GM12878 (cell line): ENCODE measurements at regions not wholly inside any gene's neighbourhood (a gene's known extent, or its start where the extent isn't known, plus 50 kb on each side); places are given as distances from the start of the nearest gene placed in this dataset.

Experiments
- ATAC-seq: fragments of 200-7000 bp; cut with Tn5 transposase; 3 replicates; pipeline ENCODE4 v1.9.1; 2020; ENCODE audit warnings: mild to moderate bottlenecking, moderate library complexity
- BruUV-seq: library from RNA; stranded (reverse); fragments of 400-500 nt; replicated peaks from 2 replicates; lab custom pipeline; 2021; lab: Mats Ljungman, UMichigan
- CTCF ChIA-PET: fragments of 300-600 bp; sonication (Branson Sonifier 250); formaldehyde crosslinking; extraction: SDS; loops from one replicate; lab custom pipeline; 2021; ENCODE audit warnings: inconsistent platforms; lab: Yijun Ruan, JAX
- POLR2A ChIA-PET: fragments of 350-600 bp; formaldehyde crosslinking; extraction: SDS; loops from one replicate; lab custom pipeline; 2021; ENCODE audit warnings: inconsistent platforms; lab: Charles Lee
- RAD21 ChIA-PET: fragments of 300-600 bp; sonication (Branson Sonifier 250); formaldehyde crosslinking; loops from one replicate; lab custom pipeline; 2023; ENCODE audit warnings: antibody characterized with exemption; ENCODE audit not compliant: unreplicated experiment; lab: Charles Lee
- SMC1A ChIA-PET: fragments of 300-600 bp; sonication (Branson Sonifier 250); formaldehyde crosslinking; loops from one replicate; lab custom pipeline; 2023; ENCODE audit not compliant: unreplicated experiment, uncharacterized antibody; lab: Charles Lee
- DNase-seq: peaks from one replicate; pipeline ENCODE4 v3.0.0-alpha.2; 2011; ENCODE audit warnings: low read depth, low spot score
- FAIRE-seq: peaks from 3 replicates; lab custom pipeline; 2011; peaks lifted over from hg19 to GRCh38; lab: Jason Lieb, UNC
- H2AFZ ChIP-seq: 2 replicates; pipeline ENCODE4 v1.6.0; 2011; ENCODE audit warnings: low read depth, low read length, control low read depth; ENCODE audit not compliant: control insufficient read depth
- H3K27ac ChIP-seq: 2 replicates; pipeline ENCODE4 v1.5.1; 2011; ENCODE audit warnings: control low read depth; ENCODE audit not compliant: control insufficient read depth, insufficient read depth
- H3K27me3 ChIP-seq, 2 experiments: replicated peaks in 1 of 2; 2 replicates each; pipeline versions ENCODE4 v1.6.0 to v1.6.1; 2011; ENCODE audit warnings: low read length in 1 of 2; ENCODE audit not compliant: control insufficient read depth in 2 of 2, insufficient read depth in 2 of 2
- H3K36me3 ChIP-seq, 2 experiments: 2 replicates each; pipeline ENCODE4 v1.5.1; 2011; ENCODE audit warnings: low read length in 1 of 2; ENCODE audit not compliant: control insufficient read depth in 2 of 2, insufficient read depth in 2 of 2
- H3K4me1 ChIP-seq: 2 replicates; pipeline ENCODE4 v1.6.1; 2011; ENCODE audit warnings: mild to moderate bottlenecking, low read length, moderate library complexity, mixed read lengths; ENCODE audit not compliant: control insufficient read depth, insufficient read depth
- H3K4me2 ChIP-seq: 2 replicates; pipeline ENCODE4 v1.6.0; 2011; ENCODE audit warnings: control low read depth; ENCODE audit not compliant: control insufficient read depth, insufficient read depth
- H3K4me3 ChIP-seq: fragments of 200-600 bp; sonication (generic); 2 replicates; pipeline ENCODE4 v1.5.1; 2016
- H3K79me2 ChIP-seq: 2 replicates; pipeline ENCODE4 v1.6.0; 2011; ENCODE audit warnings: low read length; ENCODE audit not compliant: control insufficient read depth, insufficient read depth
- H3K9ac ChIP-seq: 2 replicates; pipeline ENCODE4 v1.8.0; 2011; ENCODE audit warnings: low read length, control low read depth, mixed read lengths; ENCODE audit not compliant: control insufficient read depth, insufficient read depth
- H3K9me3 ChIP-seq: replicated peaks from 3 replicates; pipeline ENCODE4 v1.5.1; 2011; ENCODE audit warnings: mild to moderate bottlenecking, low read length; ENCODE audit not compliant: control insufficient read depth, insufficient read depth
- H4K20me1 ChIP-seq: 2 replicates; pipeline ENCODE4 v1.6.0; 2011; ENCODE audit not compliant: control insufficient read depth, insufficient read depth
- DPF2 ChIP-seq: fragments of 450-650 bp; IDR thresholded peaks from 2 replicates; pipeline ENCODE4 v1.6.1; 2017; ENCODE audit warnings: mild to moderate bottlenecking
- FOXK2 ChIP-seq: fragments of 450-650 bp; IDR thresholded peaks from 2 replicates; pipeline ENCODE4 v1.6.1; 2017; ENCODE audit warnings: mild to moderate bottlenecking, moderate library complexity
- HCFC1 ChIP-seq: fragments of 150-350 bp; IDR thresholded peaks from 2 replicates; pipeline ENCODE4 v1.6.1; 2014; ENCODE audit warnings: low read length
- HDAC2 ChIP-seq: fragments of 200-600 bp; sonication (generic); IDR thresholded peaks from 2 replicates; pipeline ENCODE4 v1.6.1; 2017
- HDGF ChIP-seq: fragments of 450-650 bp; IDR thresholded peaks from 2 replicates; pipeline ENCODE4 v1.6.1; 2016; ENCODE audit warnings: antibody characterized with exemption
- MEF2B ChIP-seq: fragments of 450-650 bp; IDR thresholded peaks from 2 replicates; pipeline ENCODE4 v1.6.1; 2018; ENCODE audit warnings: mild to moderate bottlenecking, moderate library complexity; ENCODE audit not compliant: partially characterized antibody, poor library complexity, severe bottlenecking
- MTA2 ChIP-seq: fragments of 450-650 bp; IDR thresholded peaks from 2 replicates; pipeline ENCODE4 v1.6.1; 2016; ENCODE audit warnings: low read depth, mild to moderate bottlenecking, moderate library complexity
- MXI1 ChIP-seq: fragments of 150-350 bp; IDR thresholded peaks from 2 replicates; pipeline ENCODE4 v1.6.1; 2011; ENCODE audit warnings: low read depth, mild to moderate bottlenecking, inconsistent platforms, low read length, improper control_type of control experiment
- NFYB ChIP-seq: IDR thresholded peaks from 2 replicates; pipeline ENCODE4 v1.6.1; 2011; ENCODE audit warnings: low read depth, mild to moderate bottlenecking, low read length, improper control_type of control experiment, moderate library complexity; ENCODE audit not compliant: insufficient read depth
- RAD51 ChIP-seq: fragments of 450-650 bp; IDR thresholded peaks from 2 replicates; pipeline ENCODE4 v1.6.1; 2016; ENCODE audit warnings: moderate library complexity, mild to moderate bottlenecking, inconsistent platforms
- SIN3A ChIP-seq: IDR thresholded peaks from 2 replicates; pipeline ENCODE4 v1.6.1; 2012; ENCODE audit warnings: low read depth, low read length, improper control_type of control experiment
- SP1 ChIP-seq: IDR thresholded peaks from one replicate; pipeline ENCODE4 v1.6.1; 2011; ENCODE audit warnings: low read depth, low read length
- TCF12 ChIP-seq: IDR thresholded peaks from 2 replicates; pipeline ENCODE4 v1.6.1; 2011; ENCODE audit warnings: low read depth, mild to moderate bottlenecking, low read length
- TCF3 ChIP-seq: IDR thresholded peaks from 2 replicates; pipeline ENCODE4 v1.6.1; 2012; ENCODE audit warnings: low read depth, mild to moderate bottlenecking, low read length, borderline replicate concordance; ENCODE audit not compliant: insufficient read depth
- ZNF217 ChIP-seq: fragments of 450-650 bp; IDR thresholded peaks from 2 replicates; pipeline ENCODE4 v1.6.1; 2017; ENCODE audit warnings: antibody characterized with exemption, mild to moderate bottlenecking
- WGBS: methylation state at CpG from one replicate; pipeline ENCODE4 v1.1.6; 2016; ENCODE audit warnings: low lambda C conversion rate; ENCODE audit not compliant: insufficient replicate concordance, insufficient coverage; ENCODE audit errors: missing lambda C conversion rate; 5-methylcytosine and 5-hydroxymethylcytosine counted together
- in situ Hi-C: fragments of 300-500 bp; cut with MboI; formaldehyde crosslinking; loops from 9 replicates; pipeline ENCODE4 v1.14.3; 2018; ENCODE audit warnings: mixed read lengths
- intact Hi-C: fragments of 100-400 bp; cut with micrococcal nuclease; formaldehyde crosslinking; loops from one replicate; pipeline ENCODE4 v1.14.2; 2022; ENCODE audit not compliant: unreplicated experiment
- TF ChIP-seq, protein P1 (sequence below): fragments of 450-650 bp; IDR thresholded peaks from 2 replicates; pipeline ENCODE4 v1.6.1; 2017; ENCODE audit warnings: mild to moderate bottlenecking, low read depth, inconsistent platforms; ENCODE audit not compliant: poor library complexity, severe bottlenecking
- TF ChIP-seq, protein P2 (sequence below): fragments of 450-650 bp; IDR thresholded peaks from 2 replicates; pipeline ENCODE4 v1.6.1; 2017; ENCODE audit warnings: low read depth, mild to moderate bottlenecking, moderate library complexity
- TF ChIP-seq, protein P3 (sequence below): fragments of 450-650 bp; IDR thresholded peaks from 2 replicates; pipeline ENCODE4 v1.6.1; 2018; ENCODE audit warnings: borderline replicate concordance, mild to moderate bottlenecking; ENCODE audit not compliant: partially characterized antibody

DNA sequence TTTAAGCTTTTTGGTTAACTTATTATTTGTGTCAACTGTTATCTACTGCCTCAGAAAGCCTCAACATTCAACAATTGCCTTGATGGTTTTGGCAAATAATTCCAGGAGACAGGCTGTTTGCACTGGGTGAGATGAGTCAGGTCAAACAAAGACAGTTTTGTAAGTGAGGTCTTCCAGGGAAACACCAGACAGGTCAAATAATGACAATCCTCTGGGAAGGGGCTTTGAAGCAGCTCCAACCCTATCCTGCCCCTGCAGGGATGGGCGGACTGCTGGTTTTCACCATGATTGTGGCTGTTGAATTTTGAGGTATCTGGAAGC, 79.4 kb upstream of the PRR23E start:
- Histone ChIP-seq H3K4me2 (no peak overlapping the region), H3K4me1 (no peaks in the 10 kb centered on the region), H4K20me1 (no peaks in the 10 kb centered on the region), H3K36me3 (no peaks in the 10 kb centered on the region), H3K27ac (no peak overlapping the region), H3K4me3 (no peak overlapping the region), H3K9me3 (peaks cover 5% of the 10 kb centered on the region; the same call in 1 of the 3 replicates), H3K9ac (no peak overlapping the region), H2AFZ (no peak overlapping the region), H3K79me2 (no peaks in the 10 kb centered on the region), H3K27me3 (no peaks in the 10 kb centered on the region)
- no peak for ATAC-seq
- TF ChIP-seq FOXK2 (no peak), HDAC2 (no peak), ZNF217 (no peak), DPF2 (no peak), NFYB (no peak), MEF2B (no peak), RAD51 (no peak), TCF12 (no peak), TCF3 (no peak), MTA2 (no peak), HCFC1 (no peak), HDGF (no peak), SP1 (no peak), MXI1 (no peak), SIN3A (no peak)
- TF ChIP-seq, protein P1, sequence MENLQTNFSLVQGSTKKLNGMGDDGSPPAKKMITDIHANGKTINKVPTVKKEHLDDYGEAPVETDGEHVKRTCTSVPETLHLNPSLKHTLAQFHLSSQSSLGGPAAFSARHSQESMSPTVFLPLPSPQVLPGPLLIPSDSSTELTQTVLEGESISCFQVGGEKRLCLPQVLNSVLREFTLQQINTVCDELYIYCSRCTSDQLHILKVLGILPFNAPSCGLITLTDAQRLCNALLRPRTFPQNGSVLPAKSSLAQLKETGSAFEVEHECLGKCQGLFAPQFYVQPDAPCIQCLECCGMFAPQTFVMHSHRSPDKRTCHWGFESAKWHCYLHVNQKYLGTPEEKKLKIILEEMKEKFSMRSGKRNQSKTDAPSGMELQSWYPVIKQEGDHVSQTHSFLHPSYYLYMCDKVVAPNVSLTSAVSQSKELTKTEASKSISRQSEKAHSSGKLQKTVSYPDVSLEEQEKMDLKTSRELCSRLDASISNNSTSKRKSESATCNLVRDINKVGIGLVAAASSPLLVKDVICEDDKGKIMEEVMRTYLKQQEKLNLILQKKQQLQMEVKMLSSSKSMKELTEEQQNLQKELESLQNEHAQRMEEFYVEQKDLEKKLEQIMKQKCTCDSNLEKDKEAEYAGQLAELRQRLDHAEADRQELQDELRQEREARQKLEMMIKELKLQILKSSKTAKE, result no peak
- TF ChIP-seq, protein P2, sequence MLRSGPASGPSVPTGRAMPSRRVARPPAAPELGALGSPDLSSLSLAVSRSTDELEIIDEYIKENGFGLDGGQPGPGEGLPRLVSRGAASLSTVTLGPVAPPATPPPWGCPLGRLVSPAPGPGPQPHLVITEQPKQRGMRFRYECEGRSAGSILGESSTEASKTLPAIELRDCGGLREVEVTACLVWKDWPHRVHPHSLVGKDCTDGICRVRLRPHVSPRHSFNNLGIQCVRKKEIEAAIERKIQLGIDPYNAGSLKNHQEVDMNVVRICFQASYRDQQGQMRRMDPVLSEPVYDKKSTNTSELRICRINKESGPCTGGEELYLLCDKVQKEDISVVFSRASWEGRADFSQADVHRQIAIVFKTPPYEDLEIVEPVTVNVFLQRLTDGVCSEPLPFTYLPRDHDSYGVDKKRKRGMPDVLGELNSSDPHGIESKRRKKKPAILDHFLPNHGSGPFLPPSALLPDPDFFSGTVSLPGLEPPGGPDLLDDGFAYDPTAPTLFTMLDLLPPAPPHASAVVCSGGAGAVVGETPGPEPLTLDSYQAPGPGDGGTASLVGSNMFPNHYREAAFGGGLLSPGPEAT, result no peak
- TF ChIP-seq, protein P3, sequence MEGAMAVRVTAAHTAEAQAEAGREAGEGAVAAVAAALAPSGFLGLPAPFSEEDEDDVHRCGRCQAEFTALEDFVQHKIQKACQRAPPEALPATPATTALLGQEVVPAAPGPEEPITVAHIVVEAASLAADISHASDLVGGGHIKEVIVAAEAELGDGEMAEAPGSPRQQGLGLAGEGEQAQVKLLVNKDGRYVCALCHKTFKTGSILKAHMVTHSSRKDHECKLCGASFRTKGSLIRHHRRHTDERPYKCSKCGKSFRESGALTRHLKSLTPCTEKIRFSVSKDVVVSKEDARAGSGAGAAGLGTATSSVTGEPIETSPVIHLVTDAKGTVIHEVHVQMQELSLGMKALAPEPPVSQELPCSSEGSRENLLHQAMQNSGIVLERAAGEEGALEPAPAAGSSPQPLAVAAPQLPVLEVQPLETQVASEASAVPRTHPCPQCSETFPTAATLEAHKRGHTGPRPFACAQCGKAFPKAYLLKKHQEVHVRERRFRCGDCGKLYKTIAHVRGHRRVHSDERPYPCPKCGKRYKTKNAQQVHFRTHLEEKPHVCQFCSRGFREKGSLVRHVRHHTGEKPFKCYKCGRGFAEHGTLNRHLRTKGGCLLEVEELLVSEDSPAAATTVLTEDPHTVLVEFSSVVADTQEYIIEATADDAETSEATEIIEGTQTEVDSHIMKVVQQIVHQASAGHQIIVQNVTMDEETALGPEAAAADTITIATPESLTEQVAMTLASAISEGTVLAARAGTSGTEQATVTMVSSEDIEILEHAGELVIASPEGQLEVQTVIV, result no peak
- no peak for FAIRE-seq
- RAD21 ChIA-PET, result no interaction called here
- SMC1A ChIA-PET, result no interaction called here
- CTCF ChIA-PET, result no interaction called here
- DNase-seq, result no peak
- in situ Hi-C loops, result no loop called here
- POLR2A ChIA-PET, result no interaction called here
- no TSS peak for BruUV-seq
- WGBS, result 0% methylated on average over 1 of the region's 1 CpG
- intact Hi-C loops, result no loop called here
